ENCODE measurements at regions not wholly inside any gene's neighbourhood (a gene's known extent, or its start where the extent isn't known, plus 50 kb on each side); places are given as distances from the start of the nearest gene placed in this dataset.
"Not testable (repeated sequence)": the region's sequence is repeated elsewhere in the genome, so short reads cannot be mapped to it uniquely, and the experiment has no call there.

DNA sequence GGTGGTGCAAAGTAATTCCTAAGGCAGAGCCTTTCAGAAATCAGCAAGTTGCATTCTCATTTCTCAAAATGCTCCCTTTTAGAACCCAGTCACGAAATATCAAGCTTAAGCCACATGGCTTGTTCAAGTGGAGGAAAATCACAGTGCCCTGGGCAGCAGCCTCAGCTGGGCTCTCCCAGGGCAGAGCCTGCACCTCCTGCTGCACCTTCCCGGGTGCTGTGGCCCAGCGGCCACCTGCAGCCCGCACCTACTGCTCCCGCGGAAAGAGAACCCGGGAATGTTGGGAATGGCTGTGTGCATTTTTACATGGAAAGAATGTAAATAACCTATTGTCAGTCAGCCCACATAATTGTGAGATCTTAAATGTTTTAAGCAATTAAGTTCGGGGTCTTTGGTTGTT lies 396.5 kb upstream of the VSTM2A start:
- DNase-seq = no peak

GRCh38 chr7:54153462-54153861 lies 388.7 kb upstream of the VSTM2A start:
- DNase-seq = no peak

DNA sequence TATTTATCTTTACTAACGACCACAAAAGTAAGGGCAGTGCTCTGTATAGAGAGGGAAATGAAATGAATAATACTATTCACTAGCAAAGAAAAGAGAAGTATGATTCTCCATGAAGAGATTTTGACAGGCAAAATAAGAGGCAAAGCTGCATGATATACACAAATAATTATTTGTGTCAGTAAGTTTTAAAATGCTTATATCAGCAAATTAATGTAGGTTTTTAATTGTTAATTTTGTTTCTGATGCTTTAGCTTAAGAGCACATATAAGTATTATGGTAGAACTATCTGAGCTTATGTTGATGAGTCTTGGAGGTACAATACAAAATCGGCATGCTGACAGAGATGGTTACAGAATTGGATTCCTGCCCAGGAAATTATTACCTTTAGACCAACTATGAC lies 383.1 kb upstream of the VSTM2A start:
- no peak for DNase-seq

- no peak for DNase-seq
These were observed 380.6 kb upstream of the VSTM2A start for GRCh38 chr7:54161621-54162020.

GRCh38 chr7:54166419-54166818 lies 375.8 kb upstream of the VSTM2A start:
- DNase-seq = no peak

DNA sequence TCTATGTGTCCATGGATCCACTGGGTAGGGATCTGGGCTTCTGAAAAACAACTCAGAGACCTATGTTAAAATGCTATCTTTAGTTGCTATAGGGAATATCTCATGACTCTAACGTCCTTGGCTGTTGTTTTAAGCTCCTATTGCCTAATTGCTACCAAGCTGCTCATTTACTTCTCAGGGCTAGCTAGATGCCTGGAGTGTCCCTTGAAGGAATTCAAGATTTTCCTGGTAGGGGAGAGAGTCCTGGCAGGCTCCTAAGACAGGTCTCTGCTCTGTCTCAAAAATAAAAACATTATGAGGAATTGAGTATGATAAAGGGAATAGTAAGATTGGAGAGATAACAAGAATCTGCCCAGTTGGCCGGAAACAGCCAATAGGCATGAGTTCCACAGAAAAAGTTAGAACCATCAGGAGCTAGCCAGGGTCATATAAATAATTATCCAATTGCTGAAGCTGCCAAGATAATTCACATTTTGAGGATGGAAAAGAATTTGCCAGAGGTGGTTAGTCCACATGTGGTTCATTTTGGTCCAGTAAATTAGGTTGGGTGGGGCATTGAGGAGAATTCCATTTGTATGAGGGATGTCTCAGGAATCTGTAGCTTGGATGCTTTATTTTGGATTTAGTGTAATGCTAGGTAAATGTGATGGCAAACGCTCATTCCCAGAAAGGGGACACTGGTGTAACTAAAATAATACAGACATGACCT lies 362.7 kb upstream of the VSTM2A start:
- DNase-seq = no peak

- DNase-seq = no peak
These were observed 361.4 kb upstream of the VSTM2A start for GRCh38 chr7:54180796-54181195.

- DNase-seq = no peak
These were observed 359.1 kb upstream of the VSTM2A start for GRCh38 chr7:54183055-54183454.

GRCh38 chr7:54186336-54186735 lies 355.8 kb upstream of the VSTM2A start:
- no peak for DNase-seq

GRCh38 chr7:54187886-54188685 lies 354.1 kb upstream of the VSTM2A start:
- DNase-seq = no peak

DNA sequence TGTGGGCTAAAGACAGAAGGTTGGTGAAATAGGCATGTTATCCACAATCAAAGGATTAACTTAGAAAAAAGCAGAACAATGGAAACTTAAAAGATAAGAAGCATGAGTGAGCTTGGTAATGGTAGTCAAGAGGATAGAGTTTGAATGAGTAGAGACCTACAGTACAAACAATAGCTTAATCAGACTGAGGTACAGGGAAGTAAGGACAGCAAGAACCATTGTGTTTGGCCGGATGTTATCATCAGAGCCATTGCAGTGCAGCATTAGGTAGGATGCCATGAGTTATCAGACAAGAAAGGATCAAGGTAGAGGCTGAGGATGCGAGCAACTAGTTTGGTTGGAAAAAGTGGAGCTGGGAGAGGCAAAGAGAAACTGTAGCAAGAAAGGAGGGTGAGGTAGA lies 353.3 kb upstream of the VSTM2A start:
- DNase-seq = no peak

DNA sequence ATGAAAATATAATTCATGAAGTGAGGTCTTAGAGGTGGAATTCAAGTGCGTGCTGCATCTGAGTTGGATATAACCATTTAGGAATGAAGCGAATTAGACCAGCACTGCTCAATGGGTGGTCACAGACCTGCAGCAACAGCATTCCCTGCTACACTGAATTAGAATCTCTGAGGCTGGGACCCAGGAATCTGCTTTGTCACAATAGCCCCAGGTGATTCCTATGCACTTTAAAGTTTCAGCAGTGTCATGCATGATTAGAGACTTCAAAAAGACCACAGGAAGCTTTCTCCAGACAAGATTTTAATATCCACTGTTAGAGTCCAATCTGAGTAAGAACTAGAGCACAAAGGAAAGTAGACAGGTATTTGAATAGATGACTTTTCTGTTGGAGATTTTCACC lies 352.8 kb upstream of the VSTM2A start:
- DNase-seq = no peak

GRCh38 chr7:54201501-54201900 lies 340.7 kb upstream of the VSTM2A start:
- no peak for DNase-seq

GRCh38 chr7:54215424-54215823 lies 326.8 kb upstream of the VSTM2A start:
- DNase-seq = no peak

DNA sequence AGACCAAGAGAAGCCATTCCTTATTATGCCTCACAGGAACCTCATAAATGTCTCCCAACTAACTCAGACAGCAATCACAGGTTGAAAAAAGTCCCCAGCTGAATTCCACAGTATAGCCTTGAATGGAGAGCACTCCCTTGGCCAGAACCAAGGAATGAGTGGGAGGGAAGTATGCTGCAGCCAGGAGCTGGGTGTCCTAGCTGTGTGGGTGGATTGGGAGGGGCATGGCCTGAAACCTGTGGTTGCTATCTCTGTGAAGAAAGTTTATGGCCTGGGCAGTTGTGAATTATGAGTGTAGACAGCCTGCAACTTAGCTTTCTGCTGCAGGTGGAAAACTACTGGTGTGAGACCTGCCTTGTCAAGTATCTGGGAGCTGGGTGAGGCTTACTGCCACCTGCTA lies 316.1 kb upstream of the VSTM2A start:
- DNase-seq = not testable (repeated sequence)

DNA sequence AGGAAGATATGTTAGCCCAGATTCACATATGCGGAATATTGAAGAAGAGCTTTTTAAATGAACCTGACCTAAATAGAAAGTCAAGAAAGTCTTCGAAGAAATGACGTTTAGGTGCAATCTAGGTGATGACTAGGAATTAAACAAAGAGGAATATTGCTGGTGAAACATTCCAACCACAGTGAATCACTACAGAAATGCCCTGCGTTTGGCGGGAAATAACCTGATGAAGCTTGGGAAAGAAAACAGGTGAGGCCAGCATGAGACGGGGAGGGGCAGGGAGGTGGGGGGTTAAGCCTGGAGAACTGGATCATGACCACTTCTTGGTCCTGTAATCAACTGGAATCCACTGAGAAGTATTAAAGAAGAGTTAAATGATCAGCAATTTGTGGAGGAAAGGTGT lies 299.4 kb upstream of the VSTM2A start:
- DNase-seq = no peak

DNA sequence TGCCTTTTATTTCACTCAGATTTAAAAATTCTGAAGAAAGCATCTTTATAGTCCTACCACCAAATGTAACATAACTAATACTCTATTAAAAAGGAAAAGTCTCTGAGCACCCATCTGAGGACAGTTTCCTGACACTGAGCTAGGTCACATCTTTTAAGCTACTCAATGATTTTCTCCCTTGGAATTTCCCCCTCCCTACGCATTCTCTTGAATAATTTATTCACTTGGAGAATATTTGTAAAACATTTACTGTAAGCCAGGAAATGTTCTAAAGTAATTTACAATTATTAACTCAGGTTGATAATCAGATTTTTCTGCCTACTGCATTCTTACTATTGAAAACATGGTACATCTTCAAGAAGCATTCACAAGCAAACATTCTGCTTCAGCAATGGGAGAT lies 297.2 kb upstream of the VSTM2A start:
- DNase-seq = no peak

- DNase-seq = no peak
These were observed 292.5 kb upstream of the VSTM2A start for GRCh38 chr7:54249686-54250085.

- DNase-seq = no peak
These were observed 289.7 kb upstream of the VSTM2A start for GRCh38 chr7:54252256-54253035.

GRCh38 chr7:54253036-54253373 lies 289.2 kb upstream of the VSTM2A start:
- DNase-seq = no peak

DNA sequence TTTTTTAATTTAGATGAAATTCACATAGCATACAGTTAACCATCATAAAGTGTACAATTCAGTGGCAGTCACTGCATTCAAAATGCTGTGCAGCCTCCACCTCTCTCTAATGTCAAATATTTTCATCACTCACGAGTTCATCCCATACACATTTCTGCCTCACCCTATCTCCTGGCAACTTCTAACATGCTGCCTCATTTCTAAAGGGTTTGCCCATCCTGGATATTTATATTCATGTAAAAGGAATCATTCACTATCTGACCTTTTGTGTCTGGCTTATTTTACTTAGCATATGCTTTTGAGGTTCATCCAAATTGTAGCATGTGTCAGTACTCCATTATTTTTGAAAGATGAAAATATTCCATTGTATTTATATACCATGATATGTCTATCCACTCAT lies 286.9 kb upstream of the VSTM2A start:
- no peak for DNase-seq

DNA sequence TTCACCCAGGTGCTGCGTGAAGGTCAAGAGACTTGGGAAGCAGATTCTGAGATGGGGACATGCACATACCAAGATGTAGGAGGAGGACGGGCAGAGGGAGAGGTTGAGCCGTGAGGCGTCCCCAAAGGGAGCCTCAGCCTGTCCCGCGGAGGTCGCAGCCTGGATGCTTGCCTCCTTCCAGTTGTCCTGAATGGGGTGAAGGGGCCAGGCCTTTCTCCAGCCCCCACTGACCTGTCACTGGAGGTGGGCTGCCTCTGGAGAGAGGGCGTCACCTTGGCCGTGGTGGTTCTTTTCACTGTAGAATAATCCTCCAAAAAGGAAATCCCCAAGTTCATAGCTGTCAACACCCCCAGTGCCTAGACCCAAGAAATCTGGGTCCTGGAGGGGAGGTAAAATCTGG lies 283.0 kb upstream of the VSTM2A start:
- no peak for DNase-seq

- no peak for DNase-seq
These were observed 281.2 kb upstream of the VSTM2A start for GRCh38 chr7:54260941-54261371.

DNA sequence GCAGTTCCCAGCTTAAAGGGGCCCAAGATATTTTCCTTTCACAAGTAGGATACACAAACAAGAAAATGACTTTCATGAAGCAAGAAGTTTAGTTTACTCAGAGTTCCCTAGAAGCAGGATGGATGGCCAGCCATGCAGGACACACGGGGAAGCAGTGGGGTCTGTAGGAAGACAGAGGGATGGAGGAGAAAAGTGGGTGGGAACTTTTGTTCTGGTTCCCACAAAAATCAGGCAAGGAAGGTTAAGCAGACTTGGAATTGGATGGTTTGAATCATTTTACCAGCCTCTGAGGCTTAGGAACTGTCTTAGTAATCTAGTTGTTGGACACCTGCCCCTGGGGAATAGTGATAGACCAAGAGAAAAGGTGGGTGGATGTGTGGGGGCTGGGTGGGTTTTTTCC lies 263.3 kb upstream of the VSTM2A start:
- no peak for DNase-seq

All from NCI-H2081 treated with DMSO at 0.1 percent for 48 hours (cell line).